IMR-90 (cell line): ENCODE measurements at regions not wholly inside any gene's neighbourhood (a gene's known extent, or its start where the extent isn't known, plus 50 kb on each side); places are given as distances from the start of the nearest gene placed in this dataset.

ENCODE experiments used
- ATAC-seq: fragments of 200-7000 bp; cut with Tn5 transposase; 2 replicates; pipeline ENCODE4 v1.9.1; 2020; ENCODE audit warnings: low read depth, mild to moderate bottlenecking, moderate library complexity
- BruUV-seq: library from RNA; stranded (reverse); fragments of 400-500 nt; replicated peaks from 2 replicates; lab custom pipeline; 2021; lab: Mats Ljungman, UMichigan
- CTCF ChIA-PET: fragments of 300-600 bp; formaldehyde crosslinking; extraction: SDS; loops from one replicate; lab custom pipeline; 2021; ENCODE audit warnings: antibody characterized with exemption; lab: Yijun Ruan, JAX
- POLR2A ChIA-PET: fragments of 300-600 bp; sonication (Branson Sonifier 250); formaldehyde crosslinking; loops from one replicate; lab custom pipeline; 2022; ENCODE audit warnings: antibody characterized with exemption; ENCODE audit not compliant: unreplicated experiment; lab: Charles Lee
- DNase-seq: peaks from one replicate; pipeline ENCODE4 v3.0.0; 2013
- H2AFZ ChIP-seq: replicated peaks from 2 replicates; pipeline ENCODE3; 2013; ENCODE audit warnings: low read length, mild to moderate bottlenecking; ENCODE audit not compliant: poor library complexity
- H2AK5ac ChIP-seq: 2 replicates; pipeline ENCODE4 v1.6.1; 2013; ENCODE audit warnings: low read depth, low read length, inconsistent platforms
- H2AK9ac ChIP-seq: replicated peaks from 2 replicates; pipeline ENCODE3; 2013; ENCODE audit warnings: mild to moderate bottlenecking, low read depth, low read length, moderate library complexity; ENCODE audit not compliant: poor library complexity
- H2BK120ac ChIP-seq: 2 replicates; pipeline ENCODE4 v1.6.1; 2013; ENCODE audit warnings: low read depth, low read length, inconsistent platforms
- H2BK15ac ChIP-seq: 3 replicates; pipeline ENCODE4 v1.6.1; 2013; ENCODE audit warnings: low read depth, low read length, inconsistent platforms
- H2BK20ac ChIP-seq: 2 replicates; pipeline ENCODE4 v1.6.1; 2013; ENCODE audit warnings: low read depth, mild to moderate bottlenecking, inconsistent platforms, low read length, moderate library complexity
- H2BK5ac ChIP-seq: 2 replicates; pipeline ENCODE4 v1.6.1; 2013; ENCODE audit warnings: mild to moderate bottlenecking, low read depth, low read length, inconsistent platforms; ENCODE audit not compliant: poor library complexity, severe bottlenecking
- H3K14ac ChIP-seq: replicated peaks from 2 replicates; pipeline ENCODE4 v1.6.1; 2013; ENCODE audit warnings: low read depth, low read length, inconsistent platforms
- H3K18ac ChIP-seq: 2 replicates; pipeline ENCODE4 v1.6.1; 2013; ENCODE audit warnings: low read depth, low read length, control low read depth
- H3K23ac ChIP-seq: 2 replicates; pipeline ENCODE4 v1.6.1; 2013; ENCODE audit warnings: low read depth, low read length, inconsistent platforms
- H3K27ac ChIP-seq: 2 replicates; pipeline ENCODE4 v1.5.1; 2013; ENCODE audit warnings: mild to moderate bottlenecking, control low read depth, low read length; ENCODE audit not compliant: insufficient read depth
- H3K27me3 ChIP-seq: 2 replicates; pipeline ENCODE4 v1.6.1; 2013; ENCODE audit warnings: low read length; ENCODE audit not compliant: control insufficient read depth, insufficient read depth
- H3K36me3 ChIP-seq: 2 replicates; pipeline ENCODE4 v1.6.1; 2013; ENCODE audit warnings: low read length, mixed read lengths; ENCODE audit not compliant: control insufficient read depth, insufficient read depth
- H3K4ac ChIP-seq: 2 replicates; pipeline ENCODE4 v1.6.1; 2013; ENCODE audit warnings: low read depth, low read length, inconsistent platforms
- H3K4me1 ChIP-seq: 2 replicates; pipeline ENCODE4 v1.6.1; 2013; ENCODE audit warnings: low read length, mixed read lengths; ENCODE audit not compliant: control insufficient read depth, insufficient read depth
- H3K4me2 ChIP-seq: 2 replicates; pipeline ENCODE4 v1.6.1; 2013; ENCODE audit warnings: low read depth, mild to moderate bottlenecking, control low read depth, low read length, moderate library complexity
- H3K4me3 ChIP-seq: 2 replicates; pipeline ENCODE4 v1.5.1; 2013; ENCODE audit warnings: low read depth, mild to moderate bottlenecking, control low read depth, low read length, moderate library complexity; ENCODE audit not compliant: insufficient read depth
- H3K56ac ChIP-seq: 2 replicates; pipeline ENCODE4 v1.6.1; 2013; ENCODE audit warnings: low read length, inconsistent platforms; ENCODE audit not compliant: insufficient read depth; ENCODE audit errors: extremely low read depth
- H3K79me1 ChIP-seq, 2 experiments: 2 replicates each; pipeline ENCODE4 v1.6.1; 2013; ENCODE audit warnings: low read length in 2 of 2, inconsistent platforms in 1 of 2, low read depth in 1 of 2
- H3K9ac ChIP-seq: 2 replicates; pipeline ENCODE4 v1.6.1; 2013; ENCODE audit warnings: low read depth, low read length, control low read depth
- H3K9me1 ChIP-seq: 2 replicates; pipeline ENCODE4 v1.6.1; 2013; ENCODE audit warnings: low read length, inconsistent platforms; ENCODE audit not compliant: insufficient read depth
- H3K9me3 ChIP-seq: 2 replicates; pipeline ENCODE4 v1.6.1; 2013; ENCODE audit warnings: low read length; ENCODE audit not compliant: control insufficient read depth, insufficient read depth
- H4K20me1 ChIP-seq: 2 replicates; pipeline ENCODE4 v1.6.1; 2013; ENCODE audit warnings: low read length, inconsistent platforms; ENCODE audit not compliant: insufficient read depth
- H4K5ac ChIP-seq: 2 replicates; pipeline ENCODE4 v1.6.1; 2013; ENCODE audit warnings: mild to moderate bottlenecking, low read depth, low read length, control low read depth
- H4K8ac ChIP-seq, 2 experiments: 2 replicates each; pipeline ENCODE4 v1.6.1; 2013; ENCODE audit warnings: low read depth in 2 of 2, low read length in 2 of 2, control low read depth in 1 of 2, inconsistent platforms in 1 of 2
- H4K91ac ChIP-seq: 2 replicates; pipeline ENCODE4 v1.6.1; 2013; ENCODE audit warnings: low read depth, low read length, inconsistent platforms; ENCODE audit not compliant: insufficient read depth
- BHLHE40 ChIP-seq: fragments of 150-350 bp; IDR thresholded peaks from 2 replicates; pipeline ENCODE4 v1.6.1; 2016; ENCODE audit warnings: mild to moderate bottlenecking, low read depth, low read length
- CEBPB ChIP-seq: IDR thresholded peaks from 2 replicates; pipeline ENCODE4 v1.6.1; 2012; ENCODE audit warnings: low read depth, low read length, improper control_type of control experiment
- CHD1 ChIP-seq: IDR thresholded peaks from 2 replicates; pipeline ENCODE4 v1.6.1; 2012; ENCODE audit warnings: low read depth, low read length, improper control_type of control experiment
- CTCF ChIP-seq: conservative IDR thresholded peaks from 2 replicates; pipeline ENCODE4 v1.5.1; 2012; ENCODE audit warnings: mild to moderate bottlenecking, low read depth, low read length, improper control_type of control experiment
- ELK1 ChIP-seq: fragments of 150-350 bp; IDR thresholded peaks from 2 replicates; pipeline ENCODE4 v1.6.1; 2016; ENCODE audit warnings: low read depth, mild to moderate bottlenecking, low read length, moderate library complexity, borderline replicate concordance
- FOS ChIP-seq: fragments of 150-350 bp; IDR thresholded peaks from 2 replicates; pipeline ENCODE4 v1.6.1; 2016; ENCODE audit warnings: low read depth, low read length
- MAFK ChIP-seq: IDR thresholded peaks from 2 replicates; pipeline ENCODE4 v1.6.1; 2012; ENCODE audit warnings: low read depth, low read length, improper control_type of control experiment
- MAZ ChIP-seq: IDR thresholded peaks from 2 replicates; pipeline ENCODE4 v1.6.1; 2012; ENCODE audit warnings: low read depth, mild to moderate bottlenecking, low read length, improper control_type of control experiment, moderate library complexity, borderline replicate concordance
- MXI1 ChIP-seq: IDR thresholded peaks from 2 replicates; pipeline ENCODE4 v1.6.1; 2012; ENCODE audit warnings: low read depth, mild to moderate bottlenecking, low read length, moderate library complexity, borderline replicate concordance
- NFE2L2 ChIP-seq: fragments of 150-350 bp; IDR thresholded peaks from 2 replicates; pipeline ENCODE4 v1.6.1; 2016; ENCODE audit warnings: low read depth, mild to moderate bottlenecking, low read length
- POLR2A ChIP-seq: IDR thresholded peaks from 2 replicates; pipeline ENCODE4 v1.6.1; 2012; ENCODE audit warnings: mild to moderate bottlenecking, low read depth, low read length
- RAD21 ChIP-seq: IDR thresholded peaks from 2 replicates; pipeline ENCODE4 v1.6.1; 2012; ENCODE audit warnings: low read length, improper control_type of control experiment
- RCOR1 ChIP-seq: IDR thresholded peaks from 2 replicates; pipeline ENCODE4 v1.6.1; 2012; ENCODE audit warnings: mild to moderate bottlenecking, low read length, improper control_type of control experiment; ENCODE audit not compliant: insufficient replicate concordance
- RFX5 ChIP-seq: IDR thresholded peaks from 2 replicates; pipeline ENCODE4 v1.8.0; 2012; ENCODE audit warnings: low read depth, mild to moderate bottlenecking, low read length, moderate library complexity
- SMC3 ChIP-seq: fragments of 150-350 bp; IDR thresholded peaks from 2 replicates; pipeline ENCODE4 v1.6.1; 2016; ENCODE audit warnings: low read depth, mild to moderate bottlenecking, antibody characterized with exemption, low read length, moderate library complexity
- USF2 ChIP-seq: fragments of 150-350 bp; IDR thresholded peaks from 2 replicates; pipeline ENCODE4 v1.6.1; 2017; ENCODE audit warnings: mild to moderate bottlenecking, antibody characterized with exemption, low read length, low read depth
- WGBS, 2 experiments: methylation state at CpG; one replicate each; pipeline versions ENCODE4 v1.1.5 to v1.1.7; 2013; ENCODE audit warnings: missing lambda C conversion rate in 2 of 2; ENCODE audit not compliant: insufficient read length in 1 of 2; ENCODE audit errors: extremely low coverage in 2 of 2; 5-methylcytosine and 5-hydroxymethylcytosine counted together
- dilution Hi-C: fragments of 300-500 bp; cut with HindIII; formaldehyde crosslinking; loops from one replicate; pipeline ENCODE4 v1.14.3; 2018; ENCODE audit warnings: low sequenced_read_pairs; ENCODE audit not compliant: unreplicated experiment
- in situ Hi-C: fragments of 300-500 bp; cut with MboI; formaldehyde crosslinking; loops from 3 replicates; pipeline ENCODE4 v1.14.3; 2019; ENCODE audit warnings: low sequenced_read_pairs, inconsistent platforms, mixed read lengths
- intact Hi-C: fragments of 100-400 bp; cut with micrococcal nuclease; formaldehyde crosslinking; loops from 2 replicates; pipeline ENCODE4 v1.10.0; 2022

- Histone ChIP-seq H3K27me3 (no peaks in the 10 kb centered on the region), H3K4ac (no peak overlapping the region), H3K4me2 (no peak overlapping the region), H3K56ac (no peak overlapping the region), H3K4me1 (no peaks in the 10 kb centered on the region), H4K5ac (no peak overlapping the region), H3K4me3 (no peak overlapping the region), H2AK5ac (no peak overlapping the region), H3K36me3 (no peaks in the 10 kb centered on the region), H3K79me1 (no peaks in the 10 kb centered on the region), H2BK15ac (no peak overlapping the region), H4K91ac (no peak overlapping the region), H3K9me1 (no peaks in the 10 kb centered on the region), H4K20me1 (no peaks in the 10 kb centered on the region), H3K9me3 (peaks cover 8% of the 10 kb centered on the region), H3K27ac (no peak overlapping the region), H2BK20ac (no peak overlapping the region), H2AFZ (no peak overlapping the region), H3K9ac (no peak overlapping the region), H4K8ac (no peak overlapping the region), H2BK120ac (no peak overlapping the region), H2BK5ac (no peak overlapping the region), H2AK9ac (no peak overlapping the region), H3K18ac (no peak overlapping the region), H3K23ac (no peak overlapping the region), H3K14ac (no peak overlapping the region)
- BruUV-seq, result no TSS peak
- dilution Hi-C loops, result no loop called here
- in situ Hi-C loops, result no loop called here
- POLR2A ChIA-PET, result no interaction called here
- ATAC-seq, result no peak
- TF ChIP-seq SMC3 (no peak), USF2 (no peak), MAZ (no peak), POLR2A (no peak), CHD1 (no peak), RFX5 (no peak), CEBPB (no peak), ELK1 (no peak), MXI1 (no peak), MAFK (no peak), RAD21 (no peak), RCOR1 (no peak), FOS (no peak), NFE2L2 (no peak), CTCF (no peak), BHLHE40 (no peak)
- 70% methylated on average over 6 of the region's 9 CpGs; no CpG with 5 or more reads in 1 of the 2 experiments for WGBS, 2 experiments
- intact Hi-C loops, result no loop called here
- CTCF ChIA-PET, result no interaction called here
- DNase-seq, result no peak
Measured at GRCh38 chr9:103514767-103515166, 519.6 kb downstream of the CYLC2 start.
